Peyer's patch (tissue), 4 donors: ENCODE measurements at regions not wholly inside any gene's neighbourhood (a gene's known extent, or its start where the extent isn't known, plus 50 kb on each side); places are given as distances from the start of the nearest gene placed in this dataset.

Source experiments
- DNase-seq, 3 donors: peaks; one replicate each; pipeline ENCODE4 v3.0.0-alpha.2; 2017 to 2019
- H3K27ac ChIP-seq, 4 donors: fragments of 200-600 bp; sonication (generic); one replicate each; pipeline ENCODE4 v1.5.1; 2016 to 2019
- H3K27me3 ChIP-seq, 2 donors: fragments of 200-600 bp; sonication (generic); one replicate each; pipeline ENCODE4 v1.5.1; 2019
- H3K36me3 ChIP-seq, 3 donors: fragments of 200-600 bp; sonication (generic); one replicate each; pipeline ENCODE4 v1.5.1; 2016 to 2019
- H3K4me1 ChIP-seq, 4 donors: fragments of 200-600 bp; sonication (generic); one replicate each; pipeline ENCODE4 v1.5.1; 2016 to 2019
- H3K4me3 ChIP-seq, 4 donors: fragments of 200-600 bp; sonication (generic); 1 replicate in 3 of 4; 2 replicates in 1 of 4; pipeline ENCODE4 v1.5.1; 2016 to 2019; ENCODE audit warnings: mild to moderate bottlenecking in 1 of 4
- H3K9me3 ChIP-seq, 4 donors: fragments of 200-600 bp; sonication (generic); one replicate each; pipeline ENCODE4 v1.5.1; 2016 to 2019; ENCODE audit warnings: mild to moderate bottlenecking in 1 of 4
- POLR2A ChIP-seq, 2 donors: fragments of 450-650 bp; IDR thresholded peaks; one replicate each; pipeline ENCODE4 v1.5.1; 2017; ENCODE audit warnings: antibody characterized with exemption in 2 of 2, mild to moderate bottlenecking in 2 of 2, moderate library complexity in 2 of 2
- small RNA-seq, 2 donors: library from RNA; depleted of rRNA; stranded (forward); fragments of <200 nt; gene quantifications; one replicate each; pipeline ENCODE3, GENCODE V24; 2016
- TF ChIP-seq, protein P1 (sequence below), 6 experiments: fragments of 450-650 bp in 4 of 6; fragments of 200-600 bp in 2 of 6; sonication (generic) in 1 of 6; IDR thresholded peaks; one replicate each; pipeline ENCODE4 v1.5.1; 2017 to 2019; ENCODE audit warnings: antibody characterized with exemption in 6 of 6, mild to moderate bottlenecking in 3 of 6, moderate library complexity in 1 of 6

DNA sequence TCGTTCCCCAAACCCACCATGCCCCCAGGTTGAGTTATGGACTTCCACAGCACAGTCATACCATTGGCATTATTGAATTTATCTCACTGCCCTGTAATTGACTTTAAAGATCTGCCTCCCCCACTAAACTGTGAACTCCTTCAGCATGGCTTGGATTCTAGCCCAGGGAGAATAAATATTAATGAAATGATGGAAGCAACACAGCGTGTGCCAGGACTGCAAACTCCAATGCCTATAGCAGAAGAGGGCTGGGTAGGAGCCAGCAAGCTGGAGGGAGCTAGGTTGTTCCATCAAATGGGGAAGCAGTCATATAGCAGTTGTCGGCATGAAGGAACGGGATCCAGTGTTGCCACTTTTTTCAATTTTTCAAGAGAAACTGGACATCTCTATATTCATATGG lies 69.0 kb upstream of the MSX2 start:
- H3K4me3 ChIP-seq: no peak overlapping the region
- no peak overlapping the region for H3K27ac ChIP-seq
- no peaks in the 10 kb centered on the region for H3K27me3 ChIP-seq
- H3K9me3 ChIP-seq: no peaks in the 10 kb centered on the region
- no peaks in the 10 kb centered on the region for H3K36me3 ChIP-seq
- no peak for TF ChIP-seq POLR2A (IDR thresholded peaks at IDR 0.05)
- TF ChIP-seq, protein P1, sequence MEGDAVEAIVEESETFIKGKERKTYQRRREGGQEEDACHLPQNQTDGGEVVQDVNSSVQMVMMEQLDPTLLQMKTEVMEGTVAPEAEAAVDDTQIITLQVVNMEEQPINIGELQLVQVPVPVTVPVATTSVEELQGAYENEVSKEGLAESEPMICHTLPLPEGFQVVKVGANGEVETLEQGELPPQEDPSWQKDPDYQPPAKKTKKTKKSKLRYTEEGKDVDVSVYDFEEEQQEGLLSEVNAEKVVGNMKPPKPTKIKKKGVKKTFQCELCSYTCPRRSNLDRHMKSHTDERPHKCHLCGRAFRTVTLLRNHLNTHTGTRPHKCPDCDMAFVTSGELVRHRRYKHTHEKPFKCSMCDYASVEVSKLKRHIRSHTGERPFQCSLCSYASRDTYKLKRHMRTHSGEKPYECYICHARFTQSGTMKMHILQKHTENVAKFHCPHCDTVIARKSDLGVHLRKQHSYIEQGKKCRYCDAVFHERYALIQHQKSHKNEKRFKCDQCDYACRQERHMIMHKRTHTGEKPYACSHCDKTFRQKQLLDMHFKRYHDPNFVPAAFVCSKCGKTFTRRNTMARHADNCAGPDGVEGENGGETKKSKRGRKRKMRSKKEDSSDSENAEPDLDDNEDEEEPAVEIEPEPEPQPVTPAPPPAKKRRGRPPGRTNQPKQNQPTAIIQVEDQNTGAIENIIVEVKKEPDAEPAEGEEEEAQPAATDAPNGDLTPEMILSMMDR (IDR thresholded peaks at IDR 0.05): no peak
- H3K4me1 ChIP-seq: no peaks in the 10 kb centered on the region
- DNase-seq: no peak

DNA sequence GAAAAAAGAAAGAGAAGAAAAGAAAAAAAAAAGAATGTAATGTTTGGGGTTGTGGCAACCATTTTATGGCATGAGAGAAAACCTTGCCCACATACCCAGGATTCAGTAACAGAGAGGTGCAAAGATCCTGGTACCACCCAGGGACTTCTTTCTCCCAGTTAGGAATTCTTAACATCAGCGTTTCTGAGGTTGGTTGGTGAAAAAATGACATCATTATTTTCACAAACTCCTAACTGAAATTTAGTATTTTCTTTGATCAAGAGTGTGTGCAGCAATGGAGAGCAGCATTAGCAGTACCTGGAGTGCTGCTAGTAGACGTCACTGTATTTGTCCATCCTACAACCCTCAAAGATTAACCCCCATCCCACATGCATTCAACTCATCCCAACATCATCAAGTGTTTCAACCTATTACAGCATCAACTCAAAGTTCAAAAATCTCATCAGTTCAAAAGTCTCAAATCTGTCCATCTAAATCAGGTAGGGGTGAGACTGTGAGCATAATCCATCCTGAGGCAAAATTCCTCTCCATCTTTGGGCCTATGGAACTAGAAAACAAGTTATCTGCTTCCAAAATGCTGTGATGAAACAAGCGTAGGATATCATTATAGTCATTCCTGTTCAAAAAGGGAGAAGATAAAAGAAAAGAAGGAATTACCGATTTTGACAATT lies 60.1 kb upstream of the MSX2 start:
- H3K27me3 ChIP-seq: no peaks in the 10 kb centered on the region
- no peak overlapping the region for H3K27ac ChIP-seq
- TF ChIP-seq, protein P1 (IDR thresholded peaks at IDR 0.05): no peak
- no peak for TF ChIP-seq POLR2A (IDR thresholded peaks at IDR 0.05)
- H3K4me1 ChIP-seq: no peaks in the 10 kb centered on the region
- H3K36me3 ChIP-seq: no peaks in the 10 kb centered on the region
- H3K9me3 ChIP-seq: no peaks in the 10 kb centered on the region
- no peak overlapping the region for H3K4me3 ChIP-seq
- no peak for DNase-seq

DNA sequence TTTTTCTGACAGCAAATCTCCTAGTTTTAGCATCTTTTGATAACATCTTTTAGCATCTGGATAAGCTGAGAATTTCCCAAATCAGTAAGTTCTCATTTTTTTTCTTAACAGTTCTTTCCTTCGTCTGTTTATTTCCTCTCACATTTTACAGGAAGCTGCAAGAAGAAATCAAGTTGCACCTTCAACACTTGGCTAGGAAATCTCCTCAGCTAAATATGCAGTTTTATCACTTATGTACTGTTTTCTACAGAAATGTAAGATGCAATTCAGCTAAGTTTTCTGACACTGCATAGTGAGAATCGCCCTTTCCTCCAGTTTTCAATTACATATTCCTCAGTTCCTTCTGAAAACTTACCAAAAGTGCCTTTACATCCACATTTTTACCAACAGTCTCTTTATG lies 59.0 kb upstream of the MSX2 start:
- no peak for DNase-seq
- H3K27ac ChIP-seq: no peak overlapping the region
- H3K36me3 ChIP-seq: no peaks in the 10 kb centered on the region
- H3K9me3 ChIP-seq: no peaks in the 10 kb centered on the region
- no peaks in the 10 kb centered on the region for H3K4me1 ChIP-seq
- H3K27me3 ChIP-seq: no peaks in the 10 kb centered on the region
- TF ChIP-seq, protein P1 (IDR thresholded peaks at IDR 0.05): no peak
- TF ChIP-seq POLR2A (IDR thresholded peaks at IDR 0.05): no peak
- H3K4me3 ChIP-seq: no peak overlapping the region

DNA sequence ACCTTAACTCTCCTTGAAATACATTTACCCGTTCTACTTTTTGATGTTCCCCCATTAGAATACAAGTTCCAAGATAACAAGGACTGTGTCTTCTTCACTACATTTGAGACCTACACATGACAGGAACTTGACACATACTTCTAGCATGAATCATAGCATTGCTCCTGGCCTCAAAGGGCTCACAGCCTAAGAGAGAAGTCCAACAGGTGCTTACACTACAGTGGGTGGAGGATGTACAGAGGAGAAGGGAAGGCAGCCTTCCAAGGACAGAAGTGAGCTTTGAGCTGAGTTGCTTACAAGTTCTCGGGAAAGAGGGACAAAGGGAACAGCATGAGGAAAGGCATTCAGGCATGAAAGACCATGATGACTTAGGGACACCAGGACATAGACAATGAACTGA lies 56.9 kb upstream of the MSX2 start:
- TF ChIP-seq, protein P1 (IDR thresholded peaks at IDR 0.05): no peak
- no peak for TF ChIP-seq POLR2A (IDR thresholded peaks at IDR 0.05)
- Histone ChIP-seq H3K36me3 (no peaks in the 10 kb centered on the region), H3K27ac (no peak overlapping the region)

DNA sequence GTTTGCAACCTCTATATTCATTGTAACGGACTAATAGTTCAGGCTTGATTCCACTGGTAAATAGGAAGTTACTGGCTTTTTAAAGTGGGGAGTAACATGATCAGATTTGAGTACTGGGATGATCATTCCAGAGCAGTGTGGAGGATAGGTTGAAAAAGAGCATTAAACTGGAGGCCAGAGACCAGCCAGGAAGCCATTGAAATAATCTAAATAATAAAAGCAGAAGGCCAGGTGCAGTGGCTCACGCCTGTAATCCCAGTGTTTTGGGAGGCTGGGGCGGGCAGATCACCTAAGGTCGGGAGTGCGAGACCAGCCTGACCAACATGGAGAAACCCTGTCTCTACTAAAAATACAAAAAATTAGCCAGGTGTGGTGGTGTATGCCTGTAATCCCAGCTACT lies 56.0 kb upstream of the MSX2 start:
- no peak for TF ChIP-seq POLR2A (IDR thresholded peaks at IDR 0.05)
- TF ChIP-seq, protein P1 (IDR thresholded peaks at IDR 0.05): no peak
- Histone ChIP-seq H3K4me1 (no peaks in the 10 kb centered on the region), H3K4me3 (no peak overlapping the region), H3K36me3 (no peaks in the 10 kb centered on the region), H3K9me3 (no peaks in the 10 kb centered on the region), H3K27me3 (no peaks in the 10 kb centered on the region), H3K27ac (no peak overlapping the region)
- no peak for DNase-seq

More for the DNA sequence above, 56.9 kb upstream of the MSX2 start:
- H3K9me3 ChIP-seq: no peaks in the 10 kb centered on the region
- DNase-seq: no peak
- H3K4me3 ChIP-seq: no peak overlapping the region
- no peaks in the 10 kb centered on the region for H3K4me1 ChIP-seq
- no peaks in the 10 kb centered on the region for H3K27me3 ChIP-seq

Small RNA genes in the stretch of these regions (small RNA-seq; reads per million reads assigned to genes)
- 0 reads per million in 2 donors for gene HIGD1AP3
- gene SUMO2P6: 0 reads per million in 2 donors
